ENCODE measurements at regions not wholly inside any gene's neighbourhood (a gene's known extent, or its start where the extent isn't known, plus 50 kb on each side); places are given as distances from the start of the nearest gene placed in this dataset.

DNA sequence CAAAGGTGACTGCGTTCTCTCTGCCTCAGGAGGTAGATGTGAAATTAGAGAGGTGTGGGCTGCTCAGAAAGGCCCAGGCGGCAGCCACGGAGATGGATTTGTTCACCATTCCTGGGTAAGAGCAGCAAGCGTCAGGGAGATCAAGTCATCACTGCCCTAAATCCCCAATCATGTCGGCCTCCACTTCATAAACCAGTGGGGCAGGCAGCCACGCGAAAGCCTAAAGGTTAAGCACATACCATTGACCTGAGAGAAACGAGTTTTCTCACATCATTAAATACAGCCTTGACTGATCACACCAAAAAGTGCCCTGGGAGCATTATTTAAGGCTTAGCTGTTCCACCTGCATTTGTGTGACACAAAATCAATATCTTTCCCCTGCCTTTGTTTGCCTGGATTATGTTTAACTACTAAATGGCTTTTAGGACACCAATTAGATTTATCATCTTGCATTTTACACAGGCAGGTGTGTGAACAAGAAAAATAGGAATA, 50.7 kb upstream of the FOXB1 start:
- TF ChIP-seq, protein P1, sequence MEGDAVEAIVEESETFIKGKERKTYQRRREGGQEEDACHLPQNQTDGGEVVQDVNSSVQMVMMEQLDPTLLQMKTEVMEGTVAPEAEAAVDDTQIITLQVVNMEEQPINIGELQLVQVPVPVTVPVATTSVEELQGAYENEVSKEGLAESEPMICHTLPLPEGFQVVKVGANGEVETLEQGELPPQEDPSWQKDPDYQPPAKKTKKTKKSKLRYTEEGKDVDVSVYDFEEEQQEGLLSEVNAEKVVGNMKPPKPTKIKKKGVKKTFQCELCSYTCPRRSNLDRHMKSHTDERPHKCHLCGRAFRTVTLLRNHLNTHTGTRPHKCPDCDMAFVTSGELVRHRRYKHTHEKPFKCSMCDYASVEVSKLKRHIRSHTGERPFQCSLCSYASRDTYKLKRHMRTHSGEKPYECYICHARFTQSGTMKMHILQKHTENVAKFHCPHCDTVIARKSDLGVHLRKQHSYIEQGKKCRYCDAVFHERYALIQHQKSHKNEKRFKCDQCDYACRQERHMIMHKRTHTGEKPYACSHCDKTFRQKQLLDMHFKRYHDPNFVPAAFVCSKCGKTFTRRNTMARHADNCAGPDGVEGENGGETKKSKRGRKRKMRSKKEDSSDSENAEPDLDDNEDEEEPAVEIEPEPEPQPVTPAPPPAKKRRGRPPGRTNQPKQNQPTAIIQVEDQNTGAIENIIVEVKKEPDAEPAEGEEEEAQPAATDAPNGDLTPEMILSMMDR (IDR thresholded peaks at IDR 0.05; ENCODE audit: insufficient read depth, low read depth, low read length): no peak
- no peak for TF ChIP-seq EZH2 (IDR thresholded peaks at IDR 0.05; ENCODE audit: insufficient read depth, low read length)
